ENCODE measurements at regions not wholly inside any gene's neighbourhood (a gene's known extent, or its start where the extent isn't known, plus 50 kb on each side); places are given as distances from the start of the nearest gene placed in this dataset.
A peak's percentile ranks its signal among the peaks of the same experiment; 100 is the strongest.
"Not testable (repeated sequence)": the region's sequence is repeated elsewhere in the genome, so short reads cannot be mapped to it uniquely, and the experiment has no call there.

DNA sequence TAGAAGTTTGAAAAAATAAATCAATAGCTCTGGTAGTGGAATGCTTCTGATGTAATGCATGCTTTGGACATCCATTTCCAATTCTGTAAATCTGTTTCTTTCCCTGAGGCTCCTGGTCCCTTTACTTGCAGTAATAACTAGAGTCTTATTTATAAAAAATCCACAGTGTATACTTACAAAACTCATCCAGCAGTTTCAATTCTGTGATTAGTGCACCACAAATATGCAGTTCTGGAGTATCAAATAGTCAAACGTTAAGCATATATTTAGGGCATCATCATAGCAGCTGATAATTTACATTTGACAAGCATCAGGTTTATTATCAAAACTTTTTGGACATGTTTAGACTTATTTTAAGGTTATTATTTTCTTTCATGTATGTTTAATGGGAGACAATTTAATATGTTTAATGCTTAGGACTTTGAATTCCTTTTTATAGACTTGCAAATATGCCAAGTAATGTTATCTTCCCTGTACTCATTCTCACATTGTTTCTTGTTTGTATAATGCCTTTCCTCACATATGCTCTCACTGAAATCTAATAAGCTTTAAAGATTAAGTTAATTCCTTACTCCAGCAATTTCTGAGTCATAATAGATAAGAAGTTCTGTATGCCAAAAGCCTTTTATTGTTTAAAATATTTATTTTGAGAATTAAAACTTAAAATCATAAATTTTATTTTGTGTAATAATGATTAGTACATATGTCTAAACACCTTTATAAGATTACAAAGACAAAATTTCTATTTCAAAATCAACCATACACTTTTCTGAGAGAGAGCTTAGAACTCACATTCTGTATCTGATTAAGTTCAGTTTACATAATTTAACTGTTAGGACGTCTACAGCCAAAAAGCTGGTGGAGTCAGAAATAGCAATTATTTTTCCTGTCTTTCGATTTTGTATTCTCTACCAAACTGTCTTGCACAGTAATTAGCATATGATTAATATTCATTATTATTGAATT is 341.5 kb upstream of the TMEFF2 start:
- Histone ChIP-seq H3K23ac (ENCODE audit: low read length in 2 of 2) (no peak overlapping the region), H3K18ac (ENCODE audit: low read depth in 1 of 2, low read length in 2 of 2) (no peak overlapping the region), H2AFZ (ENCODE audit: low read depth, low read length) (no peak overlapping the region), H2BK120ac (ENCODE audit: low read depth, low read length) (no peak overlapping the region), H3K27ac (ENCODE audit: low read length, poor library complexity, severe bottlenecking) (no peak overlapping the region), H2AK5ac (ENCODE audit: low read length, severe bottlenecking) (no peak overlapping the region), H3K4me3 (ENCODE audit: insufficient read depth in 1 of 2, low read depth in 1 of 2, low read length in 2 of 2) (no peak overlapping the region), H3K14ac (ENCODE audit: low read length in 2 of 2) (no peak overlapping the region), H3K9me3 (ENCODE audit: control insufficient read depth, low read length) (no peaks in the 10 kb centered on the region), H3K27me3 (ENCODE audit: control insufficient read depth in 1 of 2, insufficient read depth in 1 of 2, low read length in 2 of 2) (no peaks in the 10 kb centered on the region), H4K91ac (ENCODE audit: low read length) (no peak overlapping the region), H3K4me1 (ENCODE audit: control insufficient read depth, insufficient read depth, low read depth, low read length) (no peaks in the 10 kb centered on the region), H2BK15ac (ENCODE audit: low read depth, poor library complexity, severe bottlenecking) (no peak overlapping the region), H3K4me2 (ENCODE audit: low read length, poor library complexity, severe bottlenecking) (no peak overlapping the region), H4K8ac (ENCODE audit: low read length) (no peak overlapping the region), H3K9ac (ENCODE audit: low read length) (no peak overlapping the region), H3K4ac (ENCODE audit: low read depth in 1 of 2, low read length in 2 of 2) (no peak overlapping the region), H2BK5ac (ENCODE audit: low read depth, low read length, poor library complexity, severe bottlenecking) (no peak overlapping the region), H3K36me3 (ENCODE audit: control insufficient read depth in 1 of 2, insufficient read depth in 2 of 2, low read depth in 1 of 2, low read length in 2 of 2) (no peaks in the 10 kb centered on the region), H2BK12ac (ENCODE audit: low read length in 2 of 2) (no peak overlapping the region), H3K79me1 (replicated peaks; ENCODE audit: low read length, poor library complexity, severe bottlenecking) (no peaks in the 10 kb centered on the region)
- no peak for DNase-seq
- no CpG with 5 or more reads among the region's 3 CpGs for WGBS

DNA sequence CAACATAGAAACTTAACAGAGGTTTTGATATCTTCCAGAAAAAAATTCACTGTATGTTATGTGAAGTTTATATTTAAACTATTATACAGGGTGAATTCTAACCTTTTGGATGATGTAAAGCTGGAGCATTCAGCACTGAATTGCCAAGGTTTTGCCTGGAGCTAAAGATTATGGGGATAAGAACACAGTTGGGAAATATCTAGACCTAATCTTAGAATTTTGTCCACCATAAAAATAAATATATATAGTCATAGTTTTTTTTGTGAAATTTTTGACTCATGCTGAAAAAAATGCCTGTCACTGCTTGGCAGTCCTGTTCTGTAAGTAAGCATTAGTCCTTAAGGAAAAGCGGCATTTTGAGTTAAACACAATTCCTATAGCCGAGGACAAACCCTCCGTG is 339.3 kb upstream of the TMEFF2 start:
- H3K27me3 ChIP-seq (ENCODE audit: control insufficient read depth in 1 of 2, insufficient read depth in 1 of 2, low read length in 2 of 2): no peaks in the 10 kb centered on the region
- H3K4me2 ChIP-seq (ENCODE audit: low read length, poor library complexity, severe bottlenecking): no peak overlapping the region
- H3K9ac ChIP-seq (ENCODE audit: low read length): no peak overlapping the region
- no peak overlapping the region for H3K27ac ChIP-seq (ENCODE audit: low read length, poor library complexity, severe bottlenecking)
- WGBS: 100% methylated on average over 1 of the region's 3 CpGs
- H3K4ac ChIP-seq (ENCODE audit: low read depth in 1 of 2, low read length in 2 of 2): no peak overlapping the region
- no peak overlapping the region for H2BK15ac ChIP-seq (ENCODE audit: low read depth, poor library complexity, severe bottlenecking)
- no peak overlapping the region for H3K4me3 ChIP-seq (ENCODE audit: insufficient read depth in 1 of 2, low read depth in 1 of 2, low read length in 2 of 2)
- H2BK12ac ChIP-seq (ENCODE audit: low read length in 2 of 2): no peak overlapping the region
- no peaks in the 10 kb centered on the region for H3K79me1 ChIP-seq (replicated peaks; ENCODE audit: low read length, poor library complexity, severe bottlenecking)
- no peak overlapping the region for H2AFZ ChIP-seq (ENCODE audit: low read depth, low read length)
- no peak overlapping the region for H4K91ac ChIP-seq (ENCODE audit: low read length)
- no peak overlapping the region for H2BK120ac ChIP-seq (ENCODE audit: low read depth, low read length)
- no peak overlapping the region for H3K18ac ChIP-seq (ENCODE audit: low read depth in 1 of 2, low read length in 2 of 2)
- H4K8ac ChIP-seq (ENCODE audit: low read length): no peak overlapping the region
- no peak overlapping the region for H2AK5ac ChIP-seq (ENCODE audit: low read length, severe bottlenecking)
- no peaks in the 10 kb centered on the region for H3K4me1 ChIP-seq (ENCODE audit: control insufficient read depth, insufficient read depth, low read depth, low read length)
- H3K14ac ChIP-seq (ENCODE audit: low read length in 2 of 2): no peak overlapping the region
- no peaks in the 10 kb centered on the region for H3K9me3 ChIP-seq (ENCODE audit: control insufficient read depth, low read length)
- H3K36me3 ChIP-seq (ENCODE audit: control insufficient read depth in 1 of 2, insufficient read depth in 2 of 2, low read depth in 1 of 2, low read length in 2 of 2): no peaks in the 10 kb centered on the region
- no peak for DNase-seq
- no peak overlapping the region for H3K23ac ChIP-seq (ENCODE audit: low read length in 2 of 2)
- H2BK5ac ChIP-seq (ENCODE audit: low read depth, low read length, poor library complexity, severe bottlenecking): no peak overlapping the region

- not testable (repeated sequence) for H2BK12ac ChIP-seq (ENCODE audit: low read length in 2 of 2); H2AK5ac ChIP-seq (ENCODE audit: low read length, severe bottlenecking); H3K14ac ChIP-seq (ENCODE audit: low read length in 2 of 2); H3K79me1 ChIP-seq (replicated peaks; ENCODE audit: low read length, poor library complexity, severe bottlenecking); H2BK120ac ChIP-seq (ENCODE audit: low read depth, low read length); H3K27ac ChIP-seq (ENCODE audit: low read length, poor library complexity, severe bottlenecking); H3K4me1 ChIP-seq (ENCODE audit: control insufficient read depth, insufficient read depth, low read depth, low read length); H3K9me3 ChIP-seq (ENCODE audit: control insufficient read depth, low read length); H4K91ac ChIP-seq (ENCODE audit: low read length); H2BK5ac ChIP-seq (ENCODE audit: low read depth, low read length, poor library complexity, severe bottlenecking); H2BK15ac ChIP-seq (ENCODE audit: low read depth, poor library complexity, severe bottlenecking); H3K4ac ChIP-seq (ENCODE audit: low read depth in 1 of 2, low read length in 2 of 2); H3K27me3 ChIP-seq (ENCODE audit: control insufficient read depth in 1 of 2, insufficient read depth in 1 of 2, low read length in 2 of 2); H3K4me3 ChIP-seq (ENCODE audit: insufficient read depth in 1 of 2, low read depth in 1 of 2, low read length in 2 of 2); H3K4me2 ChIP-seq (ENCODE audit: low read length, poor library complexity, severe bottlenecking); H3K36me3 ChIP-seq (ENCODE audit: control insufficient read depth in 1 of 2, insufficient read depth in 2 of 2, low read depth in 1 of 2, low read length in 2 of 2); H3K23ac ChIP-seq (ENCODE audit: low read length in 2 of 2); H2AFZ ChIP-seq (ENCODE audit: low read depth, low read length); H3K9ac ChIP-seq (ENCODE audit: low read length)
- DNase-seq: peak; percentile 9
- H4K8ac ChIP-seq (ENCODE audit: low read length): peak overlapping the region; percentile 54
- H3K18ac ChIP-seq (ENCODE audit: low read depth in 1 of 2, low read length in 2 of 2): peak overlapping the region in 1 of 2 experiments; percentile 12
- 69% methylated on average over 10 of the region's 10 CpGs for WGBS
Observed at GRCh38 chr2:192524642-192525251, 330.0 kb upstream of the TMEFF2 start.

DNA sequence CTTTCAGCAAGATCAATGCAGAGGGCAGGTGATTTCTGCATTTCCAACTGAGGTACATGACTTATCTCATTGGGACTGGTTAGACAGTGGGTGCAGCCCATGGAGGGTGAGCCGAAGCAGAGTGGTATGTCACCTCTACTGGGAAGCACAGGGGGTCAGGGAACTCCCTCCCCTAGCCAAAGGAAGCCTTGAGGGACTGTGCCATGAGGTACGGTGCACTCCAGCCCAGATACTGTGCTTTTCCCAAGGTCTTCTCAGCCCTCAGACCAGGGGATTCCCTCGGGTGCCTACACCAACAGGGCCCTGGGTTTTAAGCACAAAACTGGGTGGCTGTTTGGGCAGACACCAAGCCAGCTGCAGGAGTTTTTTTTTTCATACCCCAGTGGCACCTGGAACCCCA is 329.5 kb upstream of the TMEFF2 start:
- H4K91ac ChIP-seq (ENCODE audit: low read length); H3K9ac ChIP-seq (ENCODE audit: low read length); H3K4me2 ChIP-seq (ENCODE audit: low read length, poor library complexity, severe bottlenecking); H3K27me3 ChIP-seq (ENCODE audit: control insufficient read depth in 1 of 2, insufficient read depth in 1 of 2, low read length in 2 of 2); DNase-seq; H2BK15ac ChIP-seq (ENCODE audit: low read depth, poor library complexity, severe bottlenecking); H2BK120ac ChIP-seq (ENCODE audit: low read depth, low read length); H2BK12ac ChIP-seq (ENCODE audit: low read length in 2 of 2); H3K18ac ChIP-seq (ENCODE audit: low read depth in 1 of 2, low read length in 2 of 2); H3K23ac ChIP-seq (ENCODE audit: low read length in 2 of 2); H3K4me1 ChIP-seq (ENCODE audit: control insufficient read depth, insufficient read depth, low read depth, low read length); H3K36me3 ChIP-seq (ENCODE audit: control insufficient read depth in 1 of 2, insufficient read depth in 2 of 2, low read depth in 1 of 2, low read length in 2 of 2); H3K27ac ChIP-seq (ENCODE audit: low read length, poor library complexity, severe bottlenecking); H2BK5ac ChIP-seq (ENCODE audit: low read depth, low read length, poor library complexity, severe bottlenecking); H3K9me3 ChIP-seq (ENCODE audit: control insufficient read depth, low read length); H3K4me3 ChIP-seq (ENCODE audit: insufficient read depth in 1 of 2, low read depth in 1 of 2, low read length in 2 of 2); H2AK5ac ChIP-seq (ENCODE audit: low read length, severe bottlenecking); H3K14ac ChIP-seq (ENCODE audit: low read length in 2 of 2); H4K8ac ChIP-seq (ENCODE audit: low read length); H3K4ac ChIP-seq (ENCODE audit: low read depth in 1 of 2, low read length in 2 of 2); H3K79me1 ChIP-seq (replicated peaks; ENCODE audit: low read length, poor library complexity, severe bottlenecking); H2AFZ ChIP-seq (ENCODE audit: low read depth, low read length): not testable (repeated sequence)
- 81% methylated on average over 3 of the region's 3 CpGs for WGBS
